Iris pigment epithelial cell (primary cell): ENCODE measurements at regions not wholly inside any gene's neighbourhood (a gene's known extent, or its start where the extent isn't known, plus 50 kb on each side); places are given as distances from the start of the nearest gene placed in this dataset.
"Not testable (repeated sequence)": the region's sequence is repeated elsewhere in the genome, so short reads cannot be mapped to it uniquely, and the experiment has no call there.

ENCODE experiments used
- DNase-seq: peaks from one replicate; pipeline ENCODE4 v3.0.0-alpha.2; 2011; ENCODE audit warnings: low read depth

DNA sequence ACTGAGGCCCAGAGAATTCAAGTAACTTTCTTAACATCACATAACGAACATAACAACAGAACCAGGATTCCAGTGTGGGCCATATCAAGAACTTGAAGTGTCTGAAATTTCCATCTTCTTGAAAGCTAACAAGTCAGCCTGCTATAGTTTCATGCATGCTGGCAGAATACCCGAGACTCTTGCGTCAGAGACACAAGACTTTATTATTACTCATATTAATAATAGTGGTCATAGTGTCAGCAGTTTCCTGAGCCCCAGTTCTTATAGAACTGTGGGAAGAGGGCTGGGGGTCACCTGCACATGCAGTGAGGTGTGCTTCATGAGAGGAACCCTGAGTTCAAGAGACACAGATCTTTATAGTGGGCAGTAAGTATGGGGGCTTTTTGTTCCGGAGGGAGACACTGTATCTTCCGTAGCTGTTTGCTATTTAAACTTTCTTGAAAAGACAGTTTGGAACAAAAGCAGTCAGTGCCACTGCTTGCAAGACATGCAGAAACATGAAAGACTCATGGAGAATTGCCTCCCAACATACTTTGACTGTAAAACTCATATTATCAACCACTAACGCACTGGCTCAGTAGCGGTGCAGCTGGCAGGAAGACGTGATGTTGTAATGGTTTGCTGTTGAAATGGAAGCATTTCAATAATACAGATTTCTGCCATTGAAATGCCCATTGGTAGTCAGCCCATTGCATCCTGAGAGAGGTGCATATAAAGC is 339.2 kb downstream of the ADGRL2 start:
- DNase-seq = no peak

- DNase-seq = not testable (repeated sequence)
Measured at GRCh38 chr1:82136351-82136750, 335.6 kb downstream of the ADGRL2 start.

DNA sequence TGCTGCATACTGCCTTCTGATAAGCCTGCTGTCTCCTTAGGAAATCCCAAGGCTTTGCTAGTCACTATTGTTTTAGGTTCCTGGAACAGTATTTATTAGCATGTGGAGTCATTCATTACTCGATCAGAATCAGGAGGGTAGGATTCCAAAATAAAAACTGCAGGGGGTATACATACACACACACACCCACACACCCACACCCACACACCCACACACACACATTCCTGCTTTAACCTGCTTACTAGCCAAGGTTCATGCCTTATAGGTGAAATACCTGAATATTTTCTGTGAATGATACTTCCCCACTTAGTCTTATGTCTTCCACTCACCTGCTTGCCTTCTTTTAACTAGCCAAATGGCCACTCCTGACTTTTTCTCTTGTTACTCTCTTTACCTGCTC is 325.1 kb downstream of the ADGRL2 start:
- no peak for DNase-seq

- DNase-seq = no peak
Measured at GRCh38 chr1:82125119-82125518, 324.4 kb downstream of the ADGRL2 start.

DNA sequence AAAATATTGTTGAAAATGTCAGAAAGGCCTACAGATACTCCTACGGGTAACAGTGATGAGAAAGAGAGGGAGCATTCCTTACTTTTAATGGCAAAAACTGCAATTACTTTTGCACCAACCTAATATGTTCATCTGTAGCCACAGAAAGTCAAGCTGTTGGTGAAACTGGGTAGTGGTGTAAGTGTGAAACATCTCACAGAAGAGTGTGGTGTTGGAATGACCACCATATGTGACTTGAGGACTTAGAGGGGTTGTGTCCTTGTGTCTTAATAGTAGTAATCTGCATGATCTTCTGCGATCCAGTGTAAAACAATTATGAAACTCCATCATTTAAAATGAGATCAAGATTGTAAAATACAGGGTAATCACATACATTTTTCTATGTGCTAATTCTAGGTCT is 320.7 kb downstream of the ADGRL2 start:
- no peak for DNase-seq

DNA sequence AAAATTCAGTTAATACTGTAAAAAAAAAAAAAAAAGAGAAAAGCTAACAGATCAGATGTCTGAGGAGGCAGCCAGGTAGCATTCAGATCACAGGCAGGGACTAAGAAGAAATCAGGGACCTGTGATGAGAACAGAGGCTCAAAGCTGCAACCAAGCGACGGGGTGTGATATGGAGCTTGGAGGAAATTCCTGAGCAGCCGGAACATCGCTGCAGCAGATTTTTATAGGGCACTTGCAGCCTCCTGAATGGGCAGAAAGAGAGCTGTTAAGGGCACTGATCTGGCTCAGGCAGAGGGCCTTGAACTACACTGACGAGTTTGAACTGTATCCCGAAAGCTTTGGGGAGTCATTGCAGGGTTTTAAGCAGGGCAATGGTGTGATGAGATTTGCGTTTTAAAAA is 315.4 kb downstream of the ADGRL2 start:
- no peak for DNase-seq

DNA sequence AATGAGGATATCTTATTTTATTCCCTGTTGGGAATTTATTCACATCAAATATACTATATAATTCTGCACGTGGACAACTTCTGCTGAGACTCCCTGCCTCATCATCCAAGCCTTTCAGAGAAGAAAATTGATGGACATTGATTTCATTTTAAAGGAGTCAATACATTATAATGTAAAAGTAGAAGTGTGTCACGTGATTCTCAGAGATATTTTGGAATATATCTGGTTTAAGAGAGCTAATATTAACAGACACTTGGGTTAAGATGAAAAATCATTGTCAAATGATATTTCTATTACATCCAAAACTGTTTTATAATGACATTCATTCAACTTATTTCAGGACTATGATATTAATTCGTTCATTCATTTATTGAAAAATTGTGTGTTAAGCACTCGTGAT is 314.2 kb downstream of the ADGRL2 start:
- no peak for DNase-seq

DNA sequence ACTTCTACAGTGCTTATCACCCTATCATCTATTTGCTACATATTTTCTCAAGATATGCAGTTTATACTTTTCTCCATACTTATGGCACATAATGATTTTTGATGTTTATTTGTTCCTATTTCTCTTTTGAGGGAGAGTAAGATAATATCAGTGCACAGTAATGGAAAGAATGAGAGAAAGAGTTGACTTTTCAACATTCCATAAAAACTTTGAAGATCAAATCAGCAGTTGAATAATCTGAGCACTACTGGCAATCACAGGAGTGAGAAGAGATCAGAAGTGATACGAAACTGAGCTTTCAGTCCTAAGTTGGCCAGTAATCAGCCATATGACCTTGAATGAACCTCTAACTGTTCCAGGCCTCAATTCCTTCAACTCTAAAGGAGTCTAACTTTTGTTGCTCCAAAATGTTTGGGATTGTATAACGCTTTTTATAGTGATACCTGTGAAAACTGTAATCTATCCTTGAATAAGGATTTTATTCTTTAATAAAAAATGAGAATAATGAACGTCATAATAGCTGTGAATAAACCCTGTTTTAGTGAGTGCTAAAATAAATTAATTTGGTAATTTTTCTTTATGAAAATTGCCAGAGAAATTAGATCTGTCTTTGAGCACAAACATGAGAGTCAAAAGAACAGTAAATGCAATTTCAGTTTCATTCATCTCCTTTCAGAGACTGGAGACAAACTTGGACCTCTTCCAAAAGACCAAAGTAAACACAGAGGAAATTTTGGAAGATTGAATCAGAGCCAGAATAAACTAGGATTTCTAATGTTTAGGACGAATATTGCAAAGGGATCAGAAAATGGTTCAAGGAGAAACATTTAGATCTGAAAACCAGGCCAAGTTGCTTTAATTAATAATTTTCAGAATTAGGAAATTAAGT is 309.9 kb downstream of the ADGRL2 start:
- peak; percentile 2 for DNase-seq

DNA sequence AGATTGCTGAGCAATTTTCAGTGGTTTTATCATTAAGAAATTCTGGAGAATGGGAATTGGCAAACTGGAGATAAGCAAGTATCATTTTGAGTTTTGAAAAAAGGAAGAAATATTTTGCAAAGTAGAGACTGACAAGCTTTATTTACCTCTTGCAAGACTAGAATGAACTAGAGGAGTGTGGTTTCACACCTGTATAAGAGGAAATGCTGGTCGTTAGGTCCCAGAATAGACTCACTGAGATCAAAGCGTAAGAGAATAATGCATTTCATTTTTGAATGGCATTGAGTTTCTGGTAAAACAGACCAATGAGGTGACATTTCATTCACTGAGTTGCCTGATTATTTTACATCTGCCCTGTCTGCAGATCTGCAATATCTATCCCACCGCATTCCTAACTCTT is 308.1 kb downstream of the ADGRL2 start:
- no peak for DNase-seq

DNA sequence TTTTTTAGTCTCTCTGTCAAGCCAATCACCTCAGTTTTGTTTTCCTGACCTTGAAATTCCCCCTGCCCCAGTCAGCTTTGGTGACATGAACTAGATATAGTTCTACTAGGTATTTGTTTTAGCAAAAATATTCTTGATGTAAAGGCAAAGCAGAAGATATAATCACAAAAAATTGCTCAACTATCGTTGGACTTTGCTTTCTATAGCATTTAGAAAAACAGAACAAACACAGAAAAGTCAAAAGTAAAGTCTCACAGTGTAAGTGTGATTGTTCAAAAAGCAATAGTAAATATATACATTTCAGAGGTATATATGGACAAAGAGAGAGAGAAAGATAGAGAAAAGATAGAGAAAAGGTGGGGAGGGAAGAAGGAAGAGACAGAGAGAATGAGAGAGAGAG is 305.9 kb downstream of the ADGRL2 start:
- DNase-seq = no peak

DNA sequence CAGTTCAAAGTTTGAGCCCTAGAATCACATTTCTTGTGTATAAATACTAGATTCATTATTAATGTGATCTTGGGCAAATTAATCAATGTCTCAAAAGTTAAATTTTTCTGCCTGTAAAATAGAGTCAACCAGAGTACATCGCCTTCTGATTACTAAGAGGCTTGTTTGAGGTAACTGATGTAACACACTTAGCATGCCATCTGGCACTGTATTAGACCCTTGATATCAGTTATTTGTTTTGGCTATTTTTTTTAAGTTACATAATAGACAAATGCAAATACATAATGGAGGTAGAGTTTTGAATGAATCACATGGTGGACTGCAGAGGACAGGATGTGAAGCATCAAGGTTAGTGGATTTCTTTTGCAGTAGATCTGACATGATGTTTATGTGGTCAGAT is 298.4 kb downstream of the ADGRL2 start:
- DNase-seq = no peak

DNA sequence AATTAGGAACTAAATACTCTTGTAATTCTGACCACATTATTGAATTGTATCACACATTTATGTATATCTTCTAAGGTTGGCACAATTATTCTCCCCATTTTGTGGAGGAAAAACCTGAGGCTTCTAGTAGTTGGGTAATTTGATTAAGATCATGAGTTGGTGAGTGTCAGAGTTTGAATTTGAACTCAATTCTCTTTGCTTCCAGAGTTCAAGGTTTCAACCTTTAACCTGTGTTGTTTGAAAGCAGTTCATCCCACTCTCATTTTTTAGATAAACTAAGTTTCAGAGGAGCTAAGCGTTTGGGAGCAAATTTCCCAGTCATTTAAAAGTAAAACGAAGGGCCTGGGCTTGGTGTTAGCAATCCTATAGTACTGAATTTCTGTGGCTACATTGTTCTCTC is 293.4 kb downstream of the ADGRL2 start:
- DNase-seq = no peak

DNA sequence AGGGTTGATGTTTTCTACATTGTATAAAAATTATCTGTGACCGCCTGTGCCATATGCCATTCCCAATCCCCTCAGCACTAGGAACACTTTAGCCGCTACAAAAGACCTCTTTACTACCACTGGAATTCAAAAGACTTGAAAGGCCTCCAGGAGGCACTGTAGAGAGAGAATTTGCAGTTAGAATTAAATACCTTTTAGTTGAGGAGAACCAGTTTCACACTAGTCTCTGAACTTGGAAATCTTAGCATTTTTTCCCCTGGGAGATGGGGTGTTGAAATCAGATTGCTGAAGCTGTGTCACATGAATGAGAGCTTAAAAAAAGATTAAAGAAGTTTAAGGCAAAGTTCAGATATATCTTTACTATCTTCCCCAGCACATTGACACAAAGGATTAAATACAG is 291.0 kb downstream of the ADGRL2 start:
- peak; percentile 3 for DNase-seq

DNA sequence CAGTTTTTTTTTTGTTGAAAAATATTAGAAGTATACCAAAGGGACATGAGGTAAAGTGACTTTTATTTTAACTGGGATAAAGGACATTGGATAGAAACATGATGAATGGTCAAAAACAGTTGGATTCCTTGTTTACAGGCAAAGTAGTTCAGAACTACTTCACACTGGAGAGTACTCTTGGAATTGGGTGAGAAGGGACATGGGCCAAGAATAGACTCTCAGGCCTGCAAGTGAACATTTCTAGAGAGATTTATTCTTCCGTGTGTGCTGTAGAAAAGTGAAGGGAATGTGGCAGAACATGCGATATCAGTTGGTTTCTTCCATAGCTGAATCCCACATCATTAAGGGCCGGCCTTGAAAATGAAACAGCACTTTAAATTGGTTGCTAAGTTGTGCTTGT is 290.5 kb downstream of the ADGRL2 start:
- DNase-seq = no peak

DNA sequence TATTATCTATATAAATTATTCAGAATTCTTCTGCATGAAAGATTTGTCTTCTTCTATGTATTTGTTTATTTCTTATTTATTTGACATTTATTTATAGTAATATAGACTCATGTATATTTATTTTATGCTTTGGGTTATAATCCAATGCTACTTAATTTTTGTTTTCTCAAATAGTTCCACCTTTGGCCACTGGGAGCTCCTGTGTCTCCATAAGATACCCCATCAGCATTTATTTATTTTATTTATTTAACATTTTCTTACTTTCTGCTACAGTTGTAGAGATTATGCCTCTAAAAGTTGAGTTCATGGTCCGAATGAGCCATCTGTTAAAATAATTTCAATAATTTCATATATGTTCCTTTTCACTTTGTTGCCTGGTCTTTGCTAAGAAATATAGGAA is 289.4 kb downstream of the ADGRL2 start:
- peak; percentile 15 for DNase-seq

DNA sequence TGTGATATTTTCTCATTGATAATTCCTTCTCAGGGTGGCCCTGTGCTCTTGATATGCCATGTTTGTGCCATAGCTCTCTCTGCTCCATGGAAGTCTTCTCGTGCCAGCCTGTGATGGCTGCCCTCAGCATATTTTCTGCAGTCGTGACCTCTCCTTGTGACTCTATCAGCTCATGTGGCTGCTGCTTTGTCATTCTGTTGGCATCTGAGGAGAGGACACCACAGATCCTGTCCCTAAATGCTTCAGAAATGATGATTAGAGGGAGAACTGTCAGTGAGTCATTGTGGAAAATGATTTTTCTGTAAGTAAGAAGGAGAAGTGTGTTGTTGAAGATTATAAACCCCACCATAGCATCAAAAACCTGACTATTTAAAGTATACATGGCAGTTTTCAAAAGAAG is 286.0 kb downstream of the ADGRL2 start:
- DNase-seq = no peak

GRCh38 chr1:82079607-82080006 is 278.9 kb downstream of the ADGRL2 start:
- DNase-seq = no peak

DNA sequence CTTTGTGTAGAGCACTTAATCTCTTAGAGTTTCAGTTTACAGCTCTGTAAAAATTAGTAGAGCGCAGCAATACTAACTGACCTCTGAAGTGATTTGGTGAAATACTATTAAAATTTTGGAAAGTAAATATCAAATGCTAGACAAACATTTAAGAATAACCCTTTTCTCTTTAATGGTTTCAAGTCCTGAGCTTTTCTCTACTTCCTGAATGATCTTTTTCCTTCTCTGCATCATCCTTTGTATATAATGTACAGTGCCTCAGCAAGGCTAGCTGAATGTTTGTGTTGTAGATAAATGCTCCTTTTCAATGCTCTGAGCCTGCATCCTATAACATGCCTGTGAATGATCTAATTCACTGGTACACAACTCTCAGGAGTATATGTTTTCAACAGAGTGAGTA is 272.9 kb downstream of the ADGRL2 start:
- DNase-seq = no peak

- DNase-seq = no peak
Measured at GRCh38 chr1:82073071-82073470, 272.3 kb downstream of the ADGRL2 start.

DNA sequence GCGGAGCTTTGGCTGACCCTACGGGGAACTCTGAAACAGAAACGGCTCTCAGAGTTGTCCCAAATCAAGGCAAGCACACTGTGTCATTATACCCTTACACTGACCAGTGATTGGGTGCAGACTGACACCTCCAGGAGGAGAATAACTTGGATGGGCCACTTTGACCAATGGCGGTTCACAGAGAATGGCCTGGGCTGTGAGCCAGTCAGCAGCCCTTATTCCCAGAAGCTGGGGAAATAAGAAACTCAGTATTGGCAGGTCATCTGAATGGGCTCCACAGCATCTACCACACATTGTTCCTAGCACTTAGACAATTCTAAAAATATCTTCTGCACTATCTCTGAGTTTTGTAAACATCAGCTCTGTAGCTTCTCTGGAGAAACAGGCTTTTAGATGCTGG is 265.2 kb downstream of the ADGRL2 start:
- no peak for DNase-seq

DNA sequence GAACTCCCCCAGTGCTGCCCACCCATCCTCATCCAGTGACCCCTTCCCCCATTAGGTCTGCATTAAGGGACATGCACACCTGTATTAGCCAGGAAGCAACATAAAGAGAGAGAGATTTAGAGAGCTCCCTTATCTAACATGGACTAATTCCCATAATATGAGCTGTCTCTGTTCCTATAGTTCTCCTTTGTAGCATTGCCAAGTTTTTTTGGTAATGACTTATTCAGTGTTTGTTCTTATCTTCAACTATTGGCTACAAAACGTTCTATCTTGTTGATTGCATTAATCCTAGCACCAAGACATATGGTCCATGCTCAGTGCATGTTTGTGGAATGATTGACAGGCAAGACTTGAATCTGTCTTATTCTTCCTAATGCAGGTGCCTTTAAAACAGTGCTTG is 264.0 kb downstream of the ADGRL2 start:
- DNase-seq = no peak

DNA sequence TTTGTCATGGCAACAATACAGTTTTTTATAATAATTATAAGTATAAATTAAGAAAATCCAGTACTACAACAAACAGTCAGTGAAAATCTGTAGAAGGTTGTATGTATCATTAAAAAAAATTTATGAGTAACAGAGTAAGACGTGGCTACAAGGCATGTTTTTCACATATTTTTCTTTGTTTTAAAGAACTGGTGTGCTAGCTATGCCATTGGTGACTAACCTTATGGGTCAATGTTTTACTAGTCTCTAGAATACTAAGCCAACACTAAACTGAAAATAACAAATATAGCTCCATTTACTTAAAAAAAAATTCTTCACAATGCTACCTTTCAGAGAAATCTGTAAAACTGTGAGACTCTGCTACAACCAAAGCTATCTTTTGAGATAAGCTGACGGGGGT is 261.5 kb downstream of the ADGRL2 start:
- DNase-seq = no peak

GRCh38 chr1:82059959-82060358 is 259.2 kb downstream of the ADGRL2 start:
- no peak for DNase-seq

GRCh38 chr1:82057011-82057410 is 256.3 kb downstream of the ADGRL2 start:
- no peak for DNase-seq
